Activated CD4-positive, alpha-beta memory T cell treated with anti-CD3 and anti-CD28 coated beads, Interleukin-2, amount 10 ng/mL, durations not matched to agents 7 days and 5 days (primary cell): ENCODE measurements at regions not wholly inside any gene's neighbourhood (a gene's known extent, or its start where the extent isn't known, plus 50 kb on each side); places are given as distances from the start of the nearest gene placed in this dataset.
"Not testable (repeated sequence)": the region's sequence is repeated elsewhere in the genome, so short reads cannot be mapped to it uniquely, and the experiment has no call there.

Experiments
- CTCF ChIA-PET: fragments of 350-600 bp; sonication (Branson Sonifier 250); formaldehyde crosslinking; loops from one replicate; lab custom pipeline; 2021; ENCODE audit warnings: antibody characterized with exemption, inconsistent platforms; lab: Charles Lee
- POLR2A ChIA-PET: fragments of 350-600 bp; sonication (Branson Sonifier 250); formaldehyde crosslinking; loops from one replicate; lab custom pipeline; 2021; ENCODE audit warnings: antibody characterized with exemption; lab: Charles Lee
- DNase-seq: peaks from one replicate; pipeline ENCODE4 v3.0.0-alpha.2; 2020
- H3K27ac Mint-ChIP-seq: one replicate; pipeline ENCODE4 v1.8.0; 2021; ENCODE audit warnings: mild to moderate bottlenecking, mixed read lengths
- H3K27me3 Mint-ChIP-seq: one replicate; pipeline ENCODE4 v1.8.0; 2021; ENCODE audit warnings: mixed read lengths
- H3K36me3 Mint-ChIP-seq: one replicate; pipeline ENCODE4 v1.8.0; 2021; ENCODE audit warnings: low read depth, mixed read lengths
- H3K4me1 Mint-ChIP-seq: one replicate; pipeline ENCODE4 v1.8.0; 2021; ENCODE audit warnings: mixed read lengths
- H3K4me3 Mint-ChIP-seq: one replicate; pipeline ENCODE4 v1.8.0; 2021; ENCODE audit warnings: mild to moderate bottlenecking, mixed read lengths
- H3K9me3 Mint-ChIP-seq: one replicate; pipeline ENCODE4 v1.8.0; 2021; ENCODE audit warnings: mixed read lengths

DNA sequence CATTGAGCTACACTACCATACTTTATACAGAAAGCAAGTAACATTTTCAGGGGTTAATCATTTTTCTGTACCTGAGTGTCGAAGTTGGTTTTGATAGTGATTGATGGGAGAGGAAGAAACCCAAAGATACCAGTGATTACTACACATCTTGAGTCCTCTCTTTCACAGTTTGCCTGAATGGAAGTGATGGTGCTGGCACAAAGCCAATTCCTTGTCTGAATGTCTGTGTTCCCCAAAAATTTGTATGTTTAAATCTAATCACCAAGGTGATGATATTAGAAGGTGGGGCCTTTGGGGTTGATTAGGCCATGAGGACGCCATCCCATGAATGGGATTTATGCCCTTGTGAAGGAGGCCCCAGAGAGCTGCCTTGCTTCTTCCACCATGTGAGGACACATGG, 696.9 kb upstream of the ANKRD30A start:
- Mint-ChIP-seq H3K27ac (no peak overlapping the region), H3K36me3 (no peaks in the 10 kb centered on the region), H3K4me3 (no peak overlapping the region), H3K27me3 (no peaks in the 10 kb centered on the region), H3K4me1 (no peaks in the 10 kb centered on the region), H3K9me3 (peaks cover 22% of the 10 kb centered on the region)
- ChIA-PET POLR2A (no interaction called here), CTCF (no interaction called here)
- DNase-seq = no peak

DNA sequence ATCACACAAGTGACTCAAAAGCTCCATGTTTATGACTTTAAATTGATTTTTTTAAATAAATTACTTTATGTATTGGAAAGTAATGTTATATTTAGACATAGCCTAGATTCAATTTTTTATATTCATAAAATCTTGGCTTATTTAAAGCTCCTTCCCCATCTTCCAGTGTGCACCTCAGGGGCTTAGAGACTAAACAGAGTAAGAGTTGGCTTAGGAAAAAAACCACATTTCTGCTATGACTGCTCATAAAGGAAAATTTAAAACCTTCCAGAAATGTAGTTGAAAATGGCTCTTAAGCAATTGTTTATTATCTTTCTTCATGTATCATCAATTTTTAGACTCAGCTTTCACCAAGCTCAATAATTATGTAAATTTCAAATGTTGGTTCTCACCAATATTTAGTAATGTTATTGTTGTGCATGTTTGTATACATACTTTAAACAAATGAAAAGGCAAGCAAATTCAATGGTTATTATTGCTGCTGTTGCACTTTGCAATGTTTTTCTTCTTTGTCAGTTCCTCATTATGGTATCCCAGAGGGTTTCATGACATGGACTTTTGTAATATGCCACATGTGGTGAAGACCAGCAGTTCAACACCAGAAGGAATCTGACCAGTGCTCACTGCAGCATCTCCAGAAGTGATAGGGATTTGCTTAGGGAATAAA, 700.1 kb upstream of the ANKRD30A start:
- Mint-ChIP-seq H3K27me3 (no peaks in the 10 kb centered on the region), H3K27ac (no peak overlapping the region), H3K36me3 (no peaks in the 10 kb centered on the region), H3K4me3 (no peak overlapping the region), H3K4me1 (no peaks in the 10 kb centered on the region), H3K9me3 (peaks cover 17% of the 10 kb centered on the region)
- CTCF ChIA-PET = no interaction called here
- DNase-seq = no peak
- POLR2A ChIA-PET = no interaction called here

DNA sequence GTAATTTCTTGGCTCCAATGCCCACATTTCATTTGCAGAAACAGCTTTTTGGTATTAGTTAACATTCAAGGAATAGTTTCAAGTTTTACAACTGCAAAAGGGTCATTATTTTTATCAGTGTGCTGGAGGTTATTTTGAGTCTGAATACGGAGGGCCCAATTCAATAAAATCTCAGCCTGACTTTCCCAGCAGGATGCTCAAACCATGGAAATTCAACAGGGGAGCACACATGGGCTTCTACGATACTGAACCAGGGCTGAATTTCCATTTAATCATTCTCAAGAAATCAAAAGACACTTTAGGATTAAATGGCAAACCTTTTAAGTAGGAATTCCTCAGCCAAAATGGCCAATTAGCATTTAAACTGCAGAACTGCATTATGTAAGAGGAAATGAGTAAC, 700.9 kb upstream of the ANKRD30A start:
- H3K36me3 Mint-ChIP-seq = no peaks in the 10 kb centered on the region
- peaks cover 13% of the 10 kb centered on the region for H3K9me3 Mint-ChIP-seq
- no peaks in the 10 kb centered on the region for H3K27me3 Mint-ChIP-seq
- H3K27ac Mint-ChIP-seq = no peak overlapping the region
- POLR2A ChIA-PET = no interaction called here
- H3K4me3 Mint-ChIP-seq = no peak overlapping the region
- CTCF ChIA-PET = no interaction called here
- DNase-seq = no peak
- H3K4me1 Mint-ChIP-seq = no peaks in the 10 kb centered on the region

DNA sequence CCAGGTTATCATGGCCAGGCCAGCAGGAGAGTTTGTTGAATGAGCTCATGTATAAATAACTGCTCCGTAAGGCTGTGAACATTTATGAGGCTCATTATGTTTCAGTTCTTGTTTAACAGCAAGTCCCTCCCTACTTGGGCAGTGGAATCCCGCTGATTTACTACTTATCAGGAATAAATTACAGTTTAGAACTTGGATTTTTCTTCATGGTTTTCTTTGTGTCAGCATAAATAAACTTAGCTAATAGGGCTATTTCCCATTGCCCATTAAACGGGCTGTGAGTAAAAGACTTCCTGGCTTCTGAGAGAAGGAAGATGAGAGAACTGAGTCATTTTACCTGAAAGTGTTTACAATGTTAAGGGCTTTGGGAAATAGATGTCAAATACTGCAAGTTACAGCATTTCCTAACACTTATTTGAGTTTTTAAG, 701.6 kb upstream of the ANKRD30A start:
- Mint-ChIP-seq H3K4me1 (no peaks in the 10 kb centered on the region), H3K9me3 (peaks cover 13% of the 10 kb centered on the region), H3K27me3 (no peaks in the 10 kb centered on the region), H3K36me3 (no peaks in the 10 kb centered on the region), H3K27ac (no peak overlapping the region), H3K4me3 (no peak overlapping the region)
- DNase-seq = no peak
- POLR2A ChIA-PET = no interaction called here
- CTCF ChIA-PET = no interaction called here

DNA sequence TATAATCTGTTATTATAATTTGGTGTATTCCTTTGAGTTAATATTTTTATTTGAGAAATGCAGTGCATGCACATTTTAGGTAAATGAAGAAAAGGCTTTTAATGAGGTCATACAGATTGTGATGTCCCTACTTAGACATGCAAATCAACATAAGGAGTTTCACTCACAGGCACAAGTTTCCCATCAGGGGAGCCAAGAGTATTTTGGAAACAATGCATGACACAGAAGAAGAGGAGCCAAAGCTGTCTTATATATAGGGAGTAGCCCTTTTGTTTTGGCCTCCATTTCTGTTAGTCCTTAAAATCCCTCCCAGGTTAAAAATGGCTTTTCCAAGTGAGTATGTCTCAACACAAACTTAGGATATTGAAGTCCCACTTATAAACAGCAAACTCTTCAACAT, 703.4 kb upstream of the ANKRD30A start:
- POLR2A ChIA-PET = no interaction called here
- no peak for DNase-seq
- CTCF ChIA-PET = no interaction called here
- H3K36me3 Mint-ChIP-seq = no peaks in the 10 kb centered on the region
- H3K27me3 Mint-ChIP-seq = no peaks in the 10 kb centered on the region
- H3K4me1 Mint-ChIP-seq = no peaks in the 10 kb centered on the region
- H3K9me3 Mint-ChIP-seq = peaks cover 10% of the 10 kb centered on the region
- no peak overlapping the region for H3K27ac Mint-ChIP-seq
- H3K4me3 Mint-ChIP-seq = no peak overlapping the region

DNA sequence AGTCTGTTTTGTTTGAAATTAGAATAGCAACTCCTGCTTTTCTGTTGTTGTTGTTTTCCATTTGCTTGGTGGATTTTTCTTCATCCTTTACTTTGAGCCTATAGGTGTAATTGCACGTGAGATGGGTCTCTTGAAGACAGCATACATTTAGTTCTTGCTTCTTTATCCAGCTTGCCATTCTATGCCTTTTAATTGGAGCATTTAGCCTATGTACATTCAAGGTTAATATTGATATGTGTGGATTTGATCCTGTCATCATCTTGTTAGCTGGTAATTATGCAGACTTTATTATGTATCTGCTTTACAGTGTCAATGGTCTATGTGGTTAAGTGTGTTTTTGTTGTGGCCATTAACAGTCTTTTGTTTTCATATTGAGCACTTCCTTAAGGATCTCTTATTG, 708.9 kb upstream of the ANKRD30A start:
- H3K9me3 Mint-ChIP-seq = peaks cover 18% of the 10 kb centered on the region
- no peaks in the 10 kb centered on the region for H3K4me1 Mint-ChIP-seq
- no peaks in the 10 kb centered on the region for H3K27me3 Mint-ChIP-seq
- no peak for DNase-seq
- H3K36me3 Mint-ChIP-seq = no peaks in the 10 kb centered on the region
- H3K4me3 Mint-ChIP-seq = no peak overlapping the region
- ChIA-PET POLR2A (no interaction called here), CTCF (no interaction called here)
- H3K27ac Mint-ChIP-seq = no peak overlapping the region

DNA sequence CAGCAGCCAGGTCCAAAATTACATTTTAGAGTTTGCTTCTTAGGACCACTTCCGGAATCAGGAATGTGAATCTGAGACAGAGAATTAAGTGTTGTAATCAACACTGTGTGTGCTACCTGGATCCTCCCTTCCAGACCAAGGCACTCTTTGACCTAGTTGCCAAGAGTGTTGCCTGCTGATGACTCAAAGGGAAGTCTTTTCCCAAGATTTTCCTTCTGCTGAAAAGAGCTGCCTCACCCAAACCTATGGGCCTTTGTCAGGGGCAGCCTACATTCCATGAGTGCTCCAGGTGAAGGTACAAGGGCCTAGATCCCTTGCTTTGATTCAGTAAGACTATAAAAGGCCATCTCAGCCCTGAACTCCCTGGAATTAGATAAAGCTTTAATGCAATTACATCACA, 712.5 kb upstream of the ANKRD30A start:
- CTCF ChIA-PET = no interaction called here
- H3K4me3 Mint-ChIP-seq = no peak overlapping the region
- H3K27me3 Mint-ChIP-seq = no peaks in the 10 kb centered on the region
- H3K9me3 Mint-ChIP-seq = peaks cover 20% of the 10 kb centered on the region
- DNase-seq = no peak
- no peaks in the 10 kb centered on the region for H3K36me3 Mint-ChIP-seq
- POLR2A ChIA-PET = no interaction called here
- H3K27ac Mint-ChIP-seq = no peak overlapping the region
- no peaks in the 10 kb centered on the region for H3K4me1 Mint-ChIP-seq

DNA sequence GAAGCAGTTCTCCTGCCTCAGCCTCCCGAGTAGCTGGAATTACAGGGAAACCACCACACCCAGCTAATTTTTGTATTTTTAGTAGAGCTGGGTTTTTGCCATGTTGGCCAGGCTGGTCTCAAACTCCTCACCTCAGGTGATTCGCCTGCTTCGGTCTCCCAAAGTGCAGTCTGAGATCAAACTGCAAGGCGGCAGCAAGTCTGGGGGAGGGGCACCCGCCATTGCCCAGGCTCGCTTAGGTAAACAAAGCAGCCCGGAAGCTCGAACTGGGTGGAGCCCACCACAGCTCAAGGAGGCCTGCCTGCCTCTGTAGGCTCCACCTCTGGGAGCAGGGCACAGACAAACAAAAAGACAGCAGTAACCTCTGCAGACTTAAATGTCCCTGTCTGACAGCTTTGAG, 725.2 kb upstream of the ANKRD30A start:
- H3K4me3 Mint-ChIP-seq, CTCF ChIA-PET, DNase-seq, H3K4me1 Mint-ChIP-seq, H3K9me3 Mint-ChIP-seq, H3K27ac Mint-ChIP-seq, POLR2A ChIA-PET, H3K36me3 Mint-ChIP-seq, H3K27me3 Mint-ChIP-seq: not testable (repeated sequence)

DNA sequence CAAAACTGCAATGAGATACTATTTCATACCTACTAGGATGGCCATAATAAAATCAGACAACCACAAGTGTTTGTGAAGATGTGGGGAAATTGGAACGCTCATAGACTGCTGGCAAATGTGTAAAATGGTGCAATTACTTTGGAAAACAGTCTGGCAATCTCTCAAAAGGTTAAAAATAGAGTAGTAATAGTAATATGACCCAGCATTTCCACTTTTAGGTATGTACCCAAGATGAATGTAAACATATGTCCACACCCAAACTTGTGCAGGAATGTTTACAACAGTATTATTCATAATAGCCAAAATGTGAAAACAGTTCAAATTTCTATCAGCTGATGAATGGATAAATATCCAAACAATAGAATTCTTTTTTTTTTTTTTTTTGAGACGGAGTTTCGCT, 731.6 kb upstream of the ANKRD30A start:
- Mint-ChIP-seq H3K27ac (no peak overlapping the region), H3K4me1 (no peaks in the 10 kb centered on the region), H3K27me3 (no peaks in the 10 kb centered on the region), H3K36me3 (no peaks in the 10 kb centered on the region), H3K9me3 (peaks cover 13% of the 10 kb centered on the region), H3K4me3 (no peak overlapping the region)
- POLR2A ChIA-PET = no interaction called here
- DNase-seq = no peak
- CTCF ChIA-PET = no interaction called here

DNA sequence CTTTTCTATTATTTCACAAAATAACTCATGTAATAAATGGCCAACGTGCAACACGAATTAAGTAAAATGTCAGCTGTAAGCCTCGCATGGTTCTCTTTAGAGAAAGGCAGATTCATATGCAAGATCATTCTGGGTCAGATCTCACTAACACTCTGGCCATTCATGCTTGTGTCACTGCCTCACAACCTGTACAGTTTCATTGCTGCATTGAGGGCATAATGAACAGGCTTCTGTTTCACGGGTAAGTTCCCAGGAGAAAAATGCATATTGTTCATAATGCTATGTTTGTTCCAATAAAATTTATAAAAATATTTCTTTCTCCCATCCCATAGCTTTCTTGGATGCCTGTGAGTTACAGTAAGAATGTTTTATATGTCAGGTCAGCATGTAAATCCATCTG, 734.0 kb upstream of the ANKRD30A start:
- Mint-ChIP-seq H3K9me3 (peaks cover 13% of the 10 kb centered on the region), H3K27ac (no peak overlapping the region), H3K4me3 (no peak overlapping the region), H3K4me1 (no peaks in the 10 kb centered on the region), H3K27me3 (no peaks in the 10 kb centered on the region), H3K36me3 (no peaks in the 10 kb centered on the region)
- DNase-seq = no peak
- ChIA-PET CTCF (interaction anchor here (0.6 kb wide), 1 partner anchor 828 kb away, joined by 3 read pairs; no protein-coding TSS in a partner anchor), POLR2A (no interaction called here)

DNA sequence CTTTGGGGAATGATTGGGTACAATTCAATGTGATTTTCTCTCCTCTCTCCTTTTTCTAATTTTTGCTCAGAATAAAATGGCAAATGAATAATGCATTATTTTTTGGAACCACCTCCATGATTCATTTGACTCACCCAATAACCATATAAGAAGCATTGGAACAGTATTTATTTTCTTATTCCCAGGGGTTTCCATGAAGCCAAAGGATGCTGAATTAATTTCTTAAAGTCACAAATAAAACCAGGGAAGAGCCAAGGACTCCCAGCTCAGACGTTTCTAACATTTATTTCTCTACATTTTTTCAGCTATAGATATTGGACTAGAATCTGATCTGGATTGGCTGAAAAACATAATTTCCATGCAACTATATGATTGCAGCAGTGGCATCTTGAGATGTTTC, 735.2 kb upstream of the ANKRD30A start:
- POLR2A ChIA-PET = no interaction called here

DNA sequence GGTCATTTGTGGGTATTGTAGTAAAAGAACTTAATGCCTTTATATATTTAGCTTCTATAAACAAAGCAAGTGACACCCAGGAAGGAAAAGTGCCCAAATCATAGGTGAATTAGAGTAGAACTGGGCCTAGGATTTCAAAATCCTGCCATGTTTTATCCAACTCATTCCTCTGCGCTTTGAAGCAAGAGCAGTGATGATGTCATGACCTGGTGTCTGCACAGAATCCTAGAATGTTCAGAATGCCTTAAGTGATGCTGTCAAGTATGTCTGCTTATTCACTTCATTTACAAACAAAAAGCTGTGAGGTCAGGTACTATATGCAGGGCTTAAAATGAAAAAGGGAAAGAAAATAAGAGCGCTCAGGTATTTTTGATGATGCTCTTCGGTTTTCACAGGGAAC, 737.2 kb upstream of the ANKRD30A start:
- ChIA-PET POLR2A (no interaction called here), CTCF (no interaction called here)
- DNase-seq = no peak
- Mint-ChIP-seq H3K27me3 (no peaks in the 10 kb centered on the region), H3K4me3 (no peak overlapping the region), H3K4me1 (no peaks in the 10 kb centered on the region), H3K9me3 (peaks cover 13% of the 10 kb centered on the region), H3K36me3 (no peaks in the 10 kb centered on the region), H3K27ac (no peak overlapping the region)

More for the DNA sequence above, 735.2 kb upstream of the ANKRD30A start:
- Mint-ChIP-seq H3K27me3 (no peaks in the 10 kb centered on the region), H3K27ac (no peak overlapping the region), H3K4me1 (no peaks in the 10 kb centered on the region), H3K36me3 (no peaks in the 10 kb centered on the region), H3K4me3 (no peak overlapping the region), H3K9me3 (peaks cover 13% of the 10 kb centered on the region)
- CTCF ChIA-PET = no interaction called here
- no peak for DNase-seq

DNA sequence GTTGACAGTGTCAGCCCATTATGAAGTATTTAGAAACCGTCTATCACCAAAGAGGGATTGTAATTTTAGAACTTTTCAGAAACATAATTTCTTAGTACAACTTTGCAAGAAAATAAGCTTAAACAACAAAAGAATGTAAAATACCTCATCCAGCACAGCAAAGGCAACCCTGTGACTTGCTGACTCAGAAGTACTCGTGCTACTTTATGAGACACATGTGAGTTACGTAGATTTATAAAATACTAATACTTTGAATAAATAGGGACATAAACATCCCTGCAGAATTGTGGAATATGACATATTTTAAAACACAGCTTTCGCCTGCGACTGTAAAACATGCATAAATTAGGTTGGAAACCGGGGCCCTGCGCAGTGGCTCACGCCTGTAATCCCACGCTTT, 739.7 kb upstream of the ANKRD30A start:
- no peaks in the 10 kb centered on the region for H3K27me3 Mint-ChIP-seq
- no peaks in the 10 kb centered on the region for H3K36me3 Mint-ChIP-seq
- DNase-seq = no peak
- no peak overlapping the region for H3K4me3 Mint-ChIP-seq
- CTCF ChIA-PET = no interaction called here
- peaks cover 11% of the 10 kb centered on the region for H3K9me3 Mint-ChIP-seq
- no peak overlapping the region for H3K27ac Mint-ChIP-seq
- POLR2A ChIA-PET = no interaction called here
- no peaks in the 10 kb centered on the region for H3K4me1 Mint-ChIP-seq

DNA sequence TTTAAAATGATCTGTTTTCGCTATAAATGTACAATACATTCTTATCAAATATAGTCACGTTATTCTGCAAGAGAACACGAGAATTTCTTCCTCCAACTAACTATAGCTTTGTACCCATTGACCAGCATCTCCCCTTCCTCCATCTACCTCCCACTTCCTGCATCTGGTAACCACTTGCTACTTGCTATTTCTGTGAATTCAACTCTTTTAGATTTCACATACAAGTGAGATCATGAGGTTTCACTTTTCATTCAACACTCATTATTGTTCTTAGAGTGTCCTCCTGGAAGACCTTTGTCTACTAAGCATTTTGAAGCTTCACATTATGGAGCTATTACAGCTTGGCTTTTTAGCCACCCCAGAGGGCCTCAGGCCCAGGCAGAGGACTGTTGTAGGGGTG, 741.3 kb upstream of the FZD8 start:
- no peaks in the 10 kb centered on the region for H3K27me3 Mint-ChIP-seq
- no peaks in the 10 kb centered on the region for H3K4me1 Mint-ChIP-seq
- no peak for DNase-seq
- no peak overlapping the region for H3K27ac Mint-ChIP-seq
- CTCF ChIA-PET = no interaction called here
- H3K9me3 Mint-ChIP-seq = peaks cover 13% of the 10 kb centered on the region
- no peaks in the 10 kb centered on the region for H3K36me3 Mint-ChIP-seq
- POLR2A ChIA-PET = no interaction called here
- H3K4me3 Mint-ChIP-seq = no peak overlapping the region
